ENCODE measurements at regions not wholly inside any gene's neighbourhood (a gene's known extent, or its start where the extent isn't known, plus 50 kb on each side); places are given as distances from the start of the nearest gene placed in this dataset.
A peak's percentile ranks its signal among the peaks of the same experiment; 100 is the strongest.

GRCh38 chr11:128187377-128187776, 400.0 kb downstream of the ETS1 start:
- peaks cover 13% of the 10 kb centered on the region for H3K9me3 Mint-ChIP-seq (ENCODE audit: unreplicated experiment)

DNA sequence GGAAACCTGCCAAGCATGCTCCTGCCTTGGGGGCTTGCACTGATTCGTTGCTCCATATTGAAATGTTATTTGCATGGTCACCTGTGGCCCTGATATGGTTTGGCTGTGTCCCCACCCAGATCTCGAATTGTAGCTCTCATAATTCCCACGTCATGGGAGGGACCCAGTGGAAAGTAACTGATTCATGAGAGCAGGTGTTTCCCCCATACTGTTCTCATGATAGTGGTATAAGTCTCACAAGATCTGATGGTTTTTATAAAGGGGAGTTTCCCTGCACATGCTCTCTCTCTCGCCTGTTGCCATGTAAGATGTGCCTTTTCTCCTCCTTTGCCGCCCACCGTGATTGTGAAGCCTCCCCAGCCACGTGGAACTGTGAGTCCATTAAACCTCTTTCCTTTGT, 402.4 kb downstream of the ETS1 start:
- H3K4me3 Mint-ChIP-seq (ENCODE audit: unreplicated experiment) = no peak overlapping the region
- no peak for TF ChIP-seq CTCF (IDR thresholded peaks at IDR 0.05; ENCODE audit: partially characterized antibody, unreplicated experiment)
- no peak for DNase-seq
- peaks cover 9% of the 10 kb centered on the region for H3K27me3 Mint-ChIP-seq (ENCODE audit: unreplicated experiment)
- H3K36me3 Mint-ChIP-seq (ENCODE audit: unreplicated experiment) = peaks cover 21% of the 10 kb centered on the region
- H3K4me1 Mint-ChIP-seq (ENCODE audit: low read depth, unreplicated experiment) = peaks cover 14% of the 10 kb centered on the region
- H3K9me3 Mint-ChIP-seq (ENCODE audit: unreplicated experiment) = peaks cover 13% of the 10 kb centered on the region
- no peak overlapping the region for H3K27ac Mint-ChIP-seq (ENCODE audit: unreplicated experiment)

More at GRCh38 chr11:128187377-128187776, 400.0 kb downstream of the ETS1 start:
- Mint-ChIP-seq H3K4me1 (ENCODE audit: low read depth, unreplicated experiment) (peaks cover 14% of the 10 kb centered on the region), H3K36me3 (ENCODE audit: unreplicated experiment) (peaks cover 21% of the 10 kb centered on the region), H3K4me3 (ENCODE audit: unreplicated experiment) (no peak overlapping the region), H3K27me3 (ENCODE audit: unreplicated experiment) (peaks cover 9% of the 10 kb centered on the region), H3K27ac (ENCODE audit: unreplicated experiment) (peak overlapping the region; percentile 82)
- DNase-seq = no peak
- no peak for TF ChIP-seq CTCF (IDR thresholded peaks at IDR 0.05; ENCODE audit: partially characterized antibody, unreplicated experiment)

DNA sequence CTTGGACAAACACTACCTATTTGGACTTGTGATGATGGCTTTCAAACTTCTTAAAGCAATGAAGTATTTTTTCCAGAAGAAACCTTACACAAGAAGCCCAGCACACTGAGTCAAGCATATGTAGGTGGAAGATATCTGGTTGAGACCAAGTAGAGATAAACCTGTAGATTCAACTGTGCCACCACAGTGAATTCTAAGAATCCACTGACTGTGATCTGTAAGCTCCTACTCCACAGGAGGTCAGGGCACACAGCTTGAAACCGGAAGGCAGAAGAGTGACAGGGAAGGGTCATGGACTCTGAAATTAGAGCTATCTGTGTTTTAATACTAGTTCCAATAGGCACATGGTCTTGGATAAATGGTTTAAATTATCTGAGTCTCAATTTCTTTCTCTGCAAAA, 404.5 kb downstream of the ETS1 start:
- H3K27ac Mint-ChIP-seq (ENCODE audit: unreplicated experiment) = no peak overlapping the region
- peaks cover 21% of the 10 kb centered on the region for H3K36me3 Mint-ChIP-seq (ENCODE audit: unreplicated experiment)
- DNase-seq = no peak
- H3K4me3 Mint-ChIP-seq (ENCODE audit: unreplicated experiment) = no peak overlapping the region
- TF ChIP-seq CTCF (IDR thresholded peaks at IDR 0.05; ENCODE audit: partially characterized antibody, unreplicated experiment) = no peak
- H3K9me3 Mint-ChIP-seq (ENCODE audit: unreplicated experiment) = peaks cover 8% of the 10 kb centered on the region
- H3K4me1 Mint-ChIP-seq (ENCODE audit: low read depth, unreplicated experiment) = peaks cover 4% of the 10 kb centered on the region
- H3K27me3 Mint-ChIP-seq (ENCODE audit: unreplicated experiment) = peaks cover 5% of the 10 kb centered on the region

DNA sequence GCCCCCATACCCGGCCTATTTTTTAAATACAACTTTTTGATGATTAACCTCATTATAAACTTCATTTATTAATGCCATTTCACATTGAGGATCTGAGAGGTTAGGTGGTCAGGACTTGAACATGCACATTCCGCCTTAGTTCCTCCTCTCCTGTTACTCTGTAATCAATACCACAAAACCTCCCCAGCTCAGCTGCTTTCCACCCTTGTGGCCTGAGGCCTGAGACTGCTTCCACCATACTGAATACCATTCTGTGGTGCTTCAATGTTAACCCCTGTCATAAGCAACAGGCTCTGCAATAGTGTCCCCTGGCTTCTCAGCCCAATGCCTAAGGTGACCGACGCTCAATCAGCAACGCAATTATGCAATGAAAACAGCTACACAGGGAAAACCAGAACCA, 405.4 kb downstream of the ETS1 start:
- H3K36me3 Mint-ChIP-seq (ENCODE audit: unreplicated experiment) = peaks cover 21% of the 10 kb centered on the region
- no peak for DNase-seq
- peaks cover 4% of the 10 kb centered on the region for H3K27me3 Mint-ChIP-seq (ENCODE audit: unreplicated experiment)
- TF ChIP-seq CTCF (IDR thresholded peaks at IDR 0.05; ENCODE audit: partially characterized antibody, unreplicated experiment) = no peak
- H3K9me3 Mint-ChIP-seq (ENCODE audit: unreplicated experiment) = peaks cover 5% of the 10 kb centered on the region
- H3K27ac Mint-ChIP-seq (ENCODE audit: unreplicated experiment) = no peak overlapping the region
- no peak overlapping the region for H3K4me3 Mint-ChIP-seq (ENCODE audit: unreplicated experiment)
- H3K4me1 Mint-ChIP-seq (ENCODE audit: low read depth, unreplicated experiment) = no peaks in the 10 kb centered on the region

DNA sequence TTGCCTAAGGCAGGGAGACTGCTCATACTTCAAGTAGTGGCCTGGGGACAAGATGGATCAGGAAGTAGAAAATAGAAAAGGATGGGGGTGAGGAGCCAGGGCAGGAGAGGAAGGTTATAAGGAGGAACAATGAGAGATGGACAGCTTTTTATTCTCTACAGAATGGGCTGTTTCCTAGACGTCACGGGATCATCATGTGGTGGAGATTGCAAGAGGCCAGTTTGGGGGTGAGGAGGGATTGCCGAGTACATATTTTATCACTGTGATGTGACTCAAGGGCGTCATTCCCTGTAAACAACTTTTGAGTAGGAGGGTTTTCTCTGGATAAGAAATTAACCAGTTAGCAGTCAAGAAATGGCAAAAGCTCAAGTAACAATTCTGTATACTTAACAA, 406.3 kb downstream of the ETS1 start:
- Mint-ChIP-seq H3K36me3 (ENCODE audit: unreplicated experiment) (peaks cover 19% of the 10 kb centered on the region), H3K27ac (ENCODE audit: unreplicated experiment) (no peak overlapping the region), H3K9me3 (ENCODE audit: unreplicated experiment) (peaks cover 3% of the 10 kb centered on the region), H3K4me1 (ENCODE audit: low read depth, unreplicated experiment) (no peaks in the 10 kb centered on the region), H3K4me3 (ENCODE audit: unreplicated experiment) (no peak overlapping the region), H3K27me3 (ENCODE audit: unreplicated experiment) (peaks cover 2% of the 10 kb centered on the region)
- DNase-seq = no peak
- TF ChIP-seq CTCF (IDR thresholded peaks at IDR 0.05; ENCODE audit: partially characterized antibody, unreplicated experiment) = no peak
